ENCODE measurements at regions not wholly inside any gene's neighbourhood (a gene's known extent, or its start where the extent isn't known, plus 50 kb on each side); places are given as distances from the start of the nearest gene placed in this dataset.
A peak's percentile ranks its signal among the peaks of the same experiment; 100 is the strongest.

DNA sequence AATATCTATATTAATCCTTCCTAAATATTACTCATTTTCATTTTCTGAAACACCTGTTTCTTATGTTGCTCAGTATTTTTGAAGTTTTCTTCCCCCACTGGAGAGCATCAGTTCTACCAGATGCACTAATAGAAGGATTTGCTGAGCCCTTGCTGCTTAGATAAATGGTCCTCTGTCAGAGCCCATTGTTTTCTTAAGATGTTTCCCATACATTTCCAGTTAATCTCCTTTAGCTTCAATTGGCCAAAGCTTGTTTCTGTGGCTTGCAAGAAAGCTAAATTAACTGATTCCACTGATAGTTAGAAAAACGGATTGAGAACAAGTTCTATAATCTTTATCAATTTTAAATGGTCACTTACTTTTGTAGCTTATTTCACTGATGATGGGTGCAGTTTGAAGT, 1425.5 kb downstream of the PCDH18 start:
- RAD21 ChIA-PET (ENCODE audit: low non-redundant PET in 1 of 2, low total read pairs in 2 of 2, uncharacterized antibody in 2 of 2, unreplicated experiment in 2 of 2): no interaction called here
- intact Hi-C loops (cut with micrococcal nuclease): no loop called here
- Histone ChIP-seq H3K79me2 (ENCODE audit: insufficient read depth, low read length) (no peaks in the 10 kb centered on the region), H3K4me3 (replicated peaks in 1 of 2; ENCODE audit: low read depth in 1 of 2, low read length in 2 of 2) (no peak overlapping the region), H3K27me3 (ENCODE audit: insufficient read depth, low read length) (no peaks in the 10 kb centered on the region), H3K9ac (ENCODE audit: low read length) (no peak overlapping the region), H3K4me2 (ENCODE audit: low read length) (no peak overlapping the region), H3K27ac (ENCODE audit: low read depth, low read length) (no peak overlapping the region), H4K20me1 (ENCODE audit: insufficient read depth) (no peaks in the 10 kb centered on the region), H3K9me2 (ENCODE audit: insufficient read depth) (no peaks in the 10 kb centered on the region), H3K4me1 (ENCODE audit: control insufficient read depth in 1 of 2, insufficient read depth in 2 of 2, low read length in 2 of 2) (no peaks in the 10 kb centered on the region), H3K9me3 (ENCODE audit: control insufficient read depth in 1 of 2, insufficient read depth in 1 of 2, low read depth in 1 of 2, low read length in 2 of 2) (no peaks in the 10 kb centered on the region), H2AFZ (ENCODE audit: low read depth, low read length, poor library complexity, severe bottlenecking) (peak overlapping the region; percentile 56), H3K36me3 (ENCODE audit: control insufficient read depth in 1 of 2, insufficient read depth in 2 of 2, low read length in 2 of 2) (no peaks in the 10 kb centered on the region)
- ATAC-seq (no peak), DNase-seq (ENCODE audit: low read depth, low spot score) (no peak)
- no TSS peak for BruUV-seq (replicated peaks)
- POLR2A ChIA-PET: no interaction called here
- CTCF ChIA-PET: no interaction called here
- TF ChIP-seq ELF1 (IDR thresholded peaks at IDR 0.05; ENCODE audit: borderline replicate concordance, low read depth) (no peak), SP1 (IDR thresholded peaks at IDR 0.05; ENCODE audit: low read depth) (no peak), POLR2A (IDR thresholded peaks at IDR 0.05; ENCODE audit: borderline replicate concordance, extremely low read depth, insufficient read depth, insufficient read length) (no peak), CBX3 (IDR thresholded peaks at IDR 0.05; ENCODE audit: low read depth) (no peak), JUND (IDR thresholded peaks at IDR 0.05) (no peak), ZNF274 (IDR thresholded peaks at IDR 0.05; ENCODE audit: low read depth, low read length) (no peak), ZFX (IDR thresholded peaks at IDR 0.05) (no peak)

GRCh38 chr4:136103616-136104015, 1428.7 kb downstream of the PCDH18 start:
- no peak overlapping the region for H3K4me3 ChIP-seq (replicated peaks in 1 of 2; ENCODE audit: low read depth in 1 of 2, low read length in 2 of 2)
- RAD21 ChIA-PET (ENCODE audit: low non-redundant PET in 1 of 2, low total read pairs in 2 of 2, uncharacterized antibody in 2 of 2, unreplicated experiment in 2 of 2): no interaction called here
- BruUV-seq (replicated peaks): no TSS peak
- POLR2A ChIA-PET: no interaction called here
- H3K9me2 ChIP-seq (ENCODE audit: insufficient read depth): no peaks in the 10 kb centered on the region
- H3K27me3 ChIP-seq (ENCODE audit: insufficient read depth, low read length): no peaks in the 10 kb centered on the region
- intact Hi-C loops (cut with micrococcal nuclease): no loop called here
- no peak overlapping the region for H3K4me2 ChIP-seq (ENCODE audit: low read length)
- no peaks in the 10 kb centered on the region for H3K79me2 ChIP-seq (ENCODE audit: insufficient read depth, low read length)
- no peaks in the 10 kb centered on the region for H4K20me1 ChIP-seq (ENCODE audit: insufficient read depth)
- H3K9me3 ChIP-seq (ENCODE audit: control insufficient read depth in 1 of 2, insufficient read depth in 1 of 2, low read depth in 1 of 2, low read length in 2 of 2): no peaks in the 10 kb centered on the region
- no peaks in the 10 kb centered on the region for H3K36me3 ChIP-seq (ENCODE audit: control insufficient read depth in 1 of 2, insufficient read depth in 2 of 2, low read length in 2 of 2)
- DNase-seq (ENCODE audit: low read depth, low spot score): no peak
- no peak overlapping the region for H3K9ac ChIP-seq (ENCODE audit: low read length)
- TF ChIP-seq RAD21 (IDR thresholded peaks at IDR 0.05; ENCODE audit: low read depth): no peak
- TF ChIP-seq ZNF274 (IDR thresholded peaks at IDR 0.05; ENCODE audit: low read depth, low read length): no peak
- no peak for TF ChIP-seq POLR2A (IDR thresholded peaks at IDR 0.05; ENCODE audit: borderline replicate concordance, extremely low read depth, insufficient read depth, insufficient read length)
- TF ChIP-seq CBX3 (IDR thresholded peaks at IDR 0.05; ENCODE audit: low read depth): no peak
- TF ChIP-seq EGR1 (IDR thresholded peaks at IDR 0.05; ENCODE audit: low read depth): no peak
- no peak for TF ChIP-seq POLR2AphosphoS5 (IDR thresholded peaks at IDR 0.05; ENCODE audit: low read depth, low read length)
- TF ChIP-seq CEBPB (IDR thresholded peaks at IDR 0.05; ENCODE audit: low read depth): no peak
- no peak for ATAC-seq
- CTCF ChIA-PET: no interaction called here
- H2AFZ ChIP-seq (ENCODE audit: low read depth, low read length, poor library complexity, severe bottlenecking): no peak overlapping the region
- H3K27ac ChIP-seq (ENCODE audit: low read depth, low read length): no peak overlapping the region
- no peaks in the 10 kb centered on the region for H3K4me1 ChIP-seq (ENCODE audit: control insufficient read depth in 1 of 2, insufficient read depth in 2 of 2, low read length in 2 of 2)

Measured in HCT116 (cell line).